ENCODE measurements at regions not wholly inside any gene's neighbourhood (a gene's known extent, or its start where the extent isn't known, plus 50 kb on each side); places are given as distances from the start of the nearest gene placed in this dataset.

DNA sequence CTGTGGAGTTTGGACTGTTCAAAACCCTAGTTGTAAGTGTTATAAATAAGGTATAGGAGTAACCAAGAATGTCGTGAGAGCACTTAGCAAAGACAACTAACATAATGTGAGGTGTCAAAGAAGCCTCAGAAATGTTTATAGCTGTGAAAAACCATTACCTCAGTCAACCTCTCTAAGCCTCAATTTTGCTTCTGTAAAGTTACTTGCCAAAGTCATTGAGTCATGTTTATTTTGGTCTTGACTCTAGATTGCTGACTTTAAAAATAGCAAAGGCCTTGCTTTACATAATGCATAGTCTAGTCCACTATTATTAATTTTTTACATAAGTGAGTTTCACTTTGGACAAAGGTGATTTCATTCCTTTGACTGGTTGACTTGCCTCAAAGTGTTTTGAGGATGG lies 257.6 kb upstream of the CXXC4 start:
- H3K27me3 Mint-ChIP-seq (ENCODE audit: unreplicated experiment), result peaks cover 2% of the 10 kb centered on the region
- DNase-seq (ENCODE audit: extremely low spot score, unreplicated experiment), result no peak
- peaks cover 8% of the 10 kb centered on the region for H3K9me3 Mint-ChIP-seq (ENCODE audit: unreplicated experiment)
- no peaks in the 10 kb centered on the region for H3K4me1 Mint-ChIP-seq (ENCODE audit: unreplicated experiment)
- TF ChIP-seq, protein P1, sequence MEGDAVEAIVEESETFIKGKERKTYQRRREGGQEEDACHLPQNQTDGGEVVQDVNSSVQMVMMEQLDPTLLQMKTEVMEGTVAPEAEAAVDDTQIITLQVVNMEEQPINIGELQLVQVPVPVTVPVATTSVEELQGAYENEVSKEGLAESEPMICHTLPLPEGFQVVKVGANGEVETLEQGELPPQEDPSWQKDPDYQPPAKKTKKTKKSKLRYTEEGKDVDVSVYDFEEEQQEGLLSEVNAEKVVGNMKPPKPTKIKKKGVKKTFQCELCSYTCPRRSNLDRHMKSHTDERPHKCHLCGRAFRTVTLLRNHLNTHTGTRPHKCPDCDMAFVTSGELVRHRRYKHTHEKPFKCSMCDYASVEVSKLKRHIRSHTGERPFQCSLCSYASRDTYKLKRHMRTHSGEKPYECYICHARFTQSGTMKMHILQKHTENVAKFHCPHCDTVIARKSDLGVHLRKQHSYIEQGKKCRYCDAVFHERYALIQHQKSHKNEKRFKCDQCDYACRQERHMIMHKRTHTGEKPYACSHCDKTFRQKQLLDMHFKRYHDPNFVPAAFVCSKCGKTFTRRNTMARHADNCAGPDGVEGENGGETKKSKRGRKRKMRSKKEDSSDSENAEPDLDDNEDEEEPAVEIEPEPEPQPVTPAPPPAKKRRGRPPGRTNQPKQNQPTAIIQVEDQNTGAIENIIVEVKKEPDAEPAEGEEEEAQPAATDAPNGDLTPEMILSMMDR (IDR thresholded peaks at IDR 0.05), result no peak
- no peak overlapping the region for H3K4me3 Mint-ChIP-seq (ENCODE audit: unreplicated experiment)
- H3K27ac Mint-ChIP-seq (ENCODE audit: unreplicated experiment), result no peak overlapping the region
- H3K36me3 Mint-ChIP-seq (ENCODE audit: unreplicated experiment), result no peaks in the 10 kb centered on the region

DNA sequence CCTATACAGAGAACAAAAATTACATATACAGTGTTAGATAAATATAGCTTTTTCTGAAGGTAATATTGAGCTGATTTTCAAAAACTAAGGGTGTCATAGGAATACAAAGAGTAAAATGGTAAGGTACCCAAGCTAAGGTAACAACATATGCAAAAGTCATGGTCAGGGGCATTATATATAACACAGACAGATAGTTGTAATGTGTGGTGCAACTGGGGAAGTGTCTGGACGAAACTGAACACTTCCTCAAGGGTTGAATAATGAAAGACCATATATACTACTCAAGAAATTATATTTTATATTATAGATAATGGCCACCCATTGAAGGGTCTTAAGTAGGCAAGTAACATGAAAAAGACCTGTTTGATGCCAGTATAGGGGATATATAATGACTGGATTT lies 262.1 kb upstream of the CXXC4 start:
- H3K9me3 Mint-ChIP-seq (ENCODE audit: unreplicated experiment), result peaks cover 8% of the 10 kb centered on the region
- H3K4me1 Mint-ChIP-seq (ENCODE audit: unreplicated experiment), result no peaks in the 10 kb centered on the region

DNA sequence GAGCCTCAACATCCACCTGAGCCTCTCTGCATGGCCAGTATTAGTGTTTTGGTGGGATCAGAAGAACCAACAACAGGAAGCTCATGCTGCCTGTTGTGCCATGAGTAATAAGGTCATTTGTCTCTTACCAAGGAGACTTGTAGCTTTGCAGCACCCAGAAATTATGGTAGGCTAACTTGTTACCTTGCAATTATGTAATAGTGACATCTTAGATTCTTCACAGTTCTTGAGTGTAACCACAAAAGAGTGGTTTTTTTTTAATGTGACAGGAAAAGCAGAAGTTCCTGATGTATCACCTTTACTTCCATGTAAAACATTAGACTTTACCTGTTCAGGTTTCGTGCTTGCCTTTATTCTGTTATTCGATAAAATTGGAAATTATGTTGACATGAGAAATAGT lies 263.9 kb upstream of the CXXC4 start:
- TF ChIP-seq, protein P1 (IDR thresholded peaks at IDR 0.05), result no peak
- no peak for DNase-seq (ENCODE audit: extremely low spot score, unreplicated experiment)

More for the DNA sequence above, 262.1 kb upstream of the CXXC4 start:
- Mint-ChIP-seq H3K27ac (ENCODE audit: unreplicated experiment) (no peak overlapping the region), H3K36me3 (ENCODE audit: unreplicated experiment) (no peaks in the 10 kb centered on the region), H3K27me3 (ENCODE audit: unreplicated experiment) (peaks cover 2% of the 10 kb centered on the region), H3K4me3 (ENCODE audit: unreplicated experiment) (no peak overlapping the region)
- no peak for DNase-seq (ENCODE audit: extremely low spot score, unreplicated experiment)
- TF ChIP-seq, protein P1 (IDR thresholded peaks at IDR 0.05), result no peak

DNA sequence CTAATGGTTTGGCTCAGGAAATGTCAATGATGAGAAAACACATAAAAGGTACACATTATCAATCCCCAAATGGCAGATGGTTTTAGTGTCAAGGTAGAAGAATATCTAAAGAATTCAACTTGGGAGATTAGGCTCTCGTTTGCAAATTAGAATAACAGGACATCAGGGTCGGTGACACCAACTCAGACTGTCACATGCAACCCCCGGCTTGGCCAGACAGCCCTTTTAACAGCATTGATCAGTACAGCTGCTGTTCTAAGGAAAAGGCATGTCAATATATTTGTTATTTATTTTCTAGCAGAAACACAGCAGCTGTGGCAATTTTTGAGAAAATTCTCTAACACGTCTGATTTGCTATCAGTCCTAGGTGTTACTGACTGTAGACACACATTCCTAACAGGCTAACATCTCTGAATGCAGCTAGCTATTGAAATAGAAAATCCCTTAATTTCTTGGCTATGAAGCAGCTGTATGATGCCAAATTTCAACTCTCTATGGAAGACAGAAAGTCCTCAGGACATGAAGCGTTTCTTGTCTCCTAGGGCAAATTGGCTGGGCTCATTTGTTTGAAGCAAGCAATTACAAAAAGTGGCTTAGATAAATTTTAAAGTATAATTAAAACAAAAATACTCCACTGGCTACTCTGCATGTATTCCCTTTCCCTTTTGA lies 269.0 kb upstream of the CXXC4 start:
- H3K27ac Mint-ChIP-seq (ENCODE audit: unreplicated experiment), result no peak overlapping the region
- DNase-seq (ENCODE audit: extremely low spot score, unreplicated experiment), result no peak
- no peaks in the 10 kb centered on the region for H3K9me3 Mint-ChIP-seq (ENCODE audit: unreplicated experiment)
- no peaks in the 10 kb centered on the region for H3K36me3 Mint-ChIP-seq (ENCODE audit: unreplicated experiment)
- H3K27me3 Mint-ChIP-seq (ENCODE audit: unreplicated experiment), result no peaks in the 10 kb centered on the region
- TF ChIP-seq, protein P1 (IDR thresholded peaks at IDR 0.05), result no peak
- H3K4me1 Mint-ChIP-seq (ENCODE audit: unreplicated experiment), result no peaks in the 10 kb centered on the region
- no peak overlapping the region for H3K4me3 Mint-ChIP-seq (ENCODE audit: unreplicated experiment)

More for the DNA sequence above, 263.9 kb upstream of the CXXC4 start:
- Mint-ChIP-seq H3K27me3 (ENCODE audit: unreplicated experiment) (peaks cover 2% of the 10 kb centered on the region), H3K4me3 (ENCODE audit: unreplicated experiment) (no peak overlapping the region), H3K36me3 (ENCODE audit: unreplicated experiment) (no peaks in the 10 kb centered on the region), H3K9me3 (ENCODE audit: unreplicated experiment) (peaks cover 8% of the 10 kb centered on the region), H3K4me1 (ENCODE audit: unreplicated experiment) (no peaks in the 10 kb centered on the region), H3K27ac (ENCODE audit: unreplicated experiment) (no peak overlapping the region)

DNA sequence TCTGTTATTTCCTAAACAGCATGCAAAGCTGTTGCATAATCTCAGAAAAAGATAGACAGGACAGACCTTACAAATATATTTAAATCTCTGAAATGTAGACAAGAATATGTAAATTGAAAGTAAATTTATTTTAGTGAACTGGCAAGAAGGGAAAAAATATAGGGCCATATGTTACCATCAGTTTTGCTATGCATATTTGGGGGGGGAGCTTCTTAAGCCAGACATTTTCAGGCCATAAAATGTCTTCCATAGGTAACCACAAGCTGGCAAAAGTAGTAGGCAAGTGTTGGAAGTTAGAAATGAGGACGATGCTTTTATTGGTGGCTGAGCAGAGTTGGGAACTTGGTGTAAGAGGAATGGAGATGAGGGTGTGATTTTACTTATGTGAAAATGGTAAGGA lies 272.0 kb upstream of the CXXC4 start:
- Mint-ChIP-seq H3K4me1 (ENCODE audit: unreplicated experiment) (no peaks in the 10 kb centered on the region), H3K36me3 (ENCODE audit: unreplicated experiment) (no peaks in the 10 kb centered on the region), H3K4me3 (ENCODE audit: unreplicated experiment) (no peak overlapping the region), H3K9me3 (ENCODE audit: unreplicated experiment) (no peaks in the 10 kb centered on the region), H3K27me3 (ENCODE audit: unreplicated experiment) (no peaks in the 10 kb centered on the region), H3K27ac (ENCODE audit: unreplicated experiment) (no peak overlapping the region)
- no peak for DNase-seq (ENCODE audit: extremely low spot score, unreplicated experiment)
- TF ChIP-seq, protein P1 (IDR thresholded peaks at IDR 0.05), result no peak
